K562 (cell line): ENCODE measurements at regions not wholly inside any gene's neighbourhood (a gene's known extent, or its start where the extent isn't known, plus 50 kb on each side); places are given as distances from the start of the nearest gene placed in this dataset.

Experiments
- ATAC-seq: fragments of 200-7000 bp; cut with Tn5 transposase; 3 replicates; pipeline ENCODE4 v1.9.1; 2020; ENCODE audit warnings: moderate library complexity
- BruUV-seq: library from RNA; stranded (reverse); fragments of 400-500 nt; replicated peaks from 2 replicates; lab custom pipeline; 2021; lab: Mats Ljungman, UMichigan
- CTCF ChIA-PET: fragments of 300-600 bp; formaldehyde crosslinking; extraction: SDS; loops from one replicate; lab custom pipeline; 2021; ENCODE audit warnings: low intra/inter-chr PET ratio; lab: Yijun Ruan, JAX
- POLR2A ChIA-PET: fragments of 300-600, 350-650 bp; sonication (Branson Sonifier 250); formaldehyde crosslinking; extraction: SDS; loops from one replicate; lab custom pipeline; 2021; ENCODE audit warnings: antibody characterized with exemption, inconsistent platforms; lab: Yijun Ruan, JAX
- DNase-seq, 4 experiments: peaks; one replicate each; pipeline versions ENCODE4 v3.0.0 to v3.0.0-alpha.2; 2011 to 2018; ENCODE audit warnings: low spot score in 3 of 4, mixed read lengths in 3 of 4; ENCODE audit errors: extremely low read depth in 1 of 4
- FAIRE-seq: peaks from 2 replicates; lab custom pipeline; 2011; peaks lifted over from hg19 to GRCh38; lab: Jason Lieb, UNC
- H2AFZ ChIP-seq: 2 replicates; pipeline ENCODE4 v1.6.0; 2011; ENCODE audit warnings: low read depth, low read length, control low read depth, inconsistent platforms
- H3K27ac ChIP-seq: fragments of 200-600 bp; 3 replicates; pipeline ENCODE4 v1.8.0; 2011; ENCODE audit warnings: low read depth, mild to moderate bottlenecking, control low read depth, inconsistent platforms, low read length, moderate library complexity, mixed read lengths; ENCODE audit errors: extremely low read depth
- H3K27me3 ChIP-seq, 2 experiments: fragments of 300-600 bp in 1 of 2; 2 replicates in 1 of 2; 3 replicates in 1 of 2; pipeline versions ENCODE4 v1.6.0 to v1.8.0; 2011; ENCODE audit warnings: inconsistent platforms in 2 of 2, low read length in 2 of 2, mild to moderate bottlenecking in 1 of 2, mixed read lengths in 1 of 2, moderate library complexity in 1 of 2; ENCODE audit not compliant: control insufficient read depth in 2 of 2, insufficient read depth in 2 of 2
- H3K36me3 ChIP-seq: fragments of 300-600 bp; 3 replicates; pipeline ENCODE4 v1.8.0; 2011; ENCODE audit warnings: mild to moderate bottlenecking, low read length, inconsistent platforms; ENCODE audit not compliant: control insufficient read depth, insufficient read depth
- H3K4me1 ChIP-seq, 2 experiments: fragments of 200-600 bp in 1 of 2; replicated peaks in 1 of 2; 2 replicates in 1 of 2; 3 replicates in 1 of 2; pipeline versions ENCODE4 v1.5.1 to v1.8.0; 2011; ENCODE audit warnings: inconsistent platforms in 2 of 2, low read length in 2 of 2, mild to moderate bottlenecking in 1 of 2, mixed read lengths in 1 of 2, moderate library complexity in 1 of 2; ENCODE audit not compliant: control insufficient read depth in 2 of 2, insufficient read depth in 2 of 2
- H3K4me2 ChIP-seq: 2 replicates; pipeline ENCODE4 v1.6.1; 2011; ENCODE audit warnings: low read length, control low read depth, inconsistent platforms, mixed read lengths; ENCODE audit not compliant: insufficient read depth
- H3K4me3 ChIP-seq: fragments of 200-600 bp; sonication (generic), shearing (Covaris generic); 2 replicates; pipeline ENCODE4 v1.5.1; 2016; ENCODE audit warnings: control low read depth, inconsistent platforms
- H3K79me2 ChIP-seq: fragments of 200-600 bp; 3 replicates; pipeline ENCODE4 v1.8.0; 2011; ENCODE audit warnings: low read length, inconsistent platforms; ENCODE audit not compliant: control insufficient read depth, insufficient read depth
- H3K9ac ChIP-seq, 2 experiments: 2 replicates each; pipeline versions ENCODE4 v1.6.0 to v1.6.1; 2011; ENCODE audit warnings: low read depth in 2 of 2, low read length in 2 of 2, control low read depth in 1 of 2, inconsistent platforms in 1 of 2, mild to moderate bottlenecking in 1 of 2, mixed read lengths in 1 of 2; ENCODE audit not compliant: insufficient read depth in 1 of 2
- H3K9me1 ChIP-seq: one replicate; pipeline ENCODE4 v1.6.0; 2011; ENCODE audit warnings: inconsistent platforms, mild to moderate bottlenecking, low read length, moderate library complexity; ENCODE audit not compliant: control insufficient read depth, insufficient read depth
- H3K9me3 ChIP-seq: replicated peaks from 2 replicates; pipeline ENCODE4 v1.5.1; 2011; ENCODE audit warnings: low read depth, low read length, inconsistent platforms; ENCODE audit not compliant: control insufficient read depth, insufficient read depth
- H4K20me1 ChIP-seq: replicated peaks from 2 replicates; pipeline ENCODE4 v1.6.1; 2011; ENCODE audit warnings: low read length, inconsistent platforms, mixed read lengths; ENCODE audit not compliant: control insufficient read depth, insufficient read depth
- ARID2 ChIP-seq: fragments of 450-650 bp; IDR thresholded peaks from 2 replicates; pipeline ENCODE4 v1.6.1; 2017; ENCODE audit warnings: antibody characterized with exemption, mild to moderate bottlenecking
- E2F3 ChIP-seq: fragments of 250-450 bp; sonication (Bioruptor Pico); IDR thresholded peaks from 2 replicates; pipeline ENCODE4 v1.4.0; 2020; ENCODE audit warnings: mild to moderate bottlenecking
- FUS ChIP-seq: fragments of 200-400 bp; formaldehyde crosslinking; optimal IDR thresholded peaks from 2 replicates; pipeline ENCODE3; 2017; ENCODE audit warnings: low read depth, low read length
- GMEB1 ChIP-seq: fragments of 250-450 bp; sonication (Bioruptor Pico); IDR thresholded peaks from 2 replicates; pipeline ENCODE4 v1.4.0; 2020; ENCODE audit warnings: mild to moderate bottlenecking
- KLF10 ChIP-seq: fragments of 250-450 bp; sonication (Bioruptor Pico); IDR thresholded peaks from 2 replicates; pipeline ENCODE4 v1.6.1; 2021; ENCODE audit warnings: matching md5 sums
- MECOM ChIP-seq: fragments of 250-450 bp; sonication (Bioruptor Pico); IDR thresholded peaks from 2 replicates; pipeline ENCODE4 v1.8.0; 2022; ENCODE audit warnings: inconsistent platforms
- MLX ChIP-seq, 2 experiments: fragments of 450-650 bp in 1 of 2; sonication (generic) in 1 of 2; formaldehyde crosslinking; conservative IDR thresholded peaks; 2 replicates each; pipeline versions ENCODE4 v1.4.0 to v1.8.1; 2020 to 2022; ENCODE audit warnings: mild to moderate bottlenecking in 1 of 2, missing genetic modification reagents in 1 of 2
- NUFIP1 ChIP-seq: fragments of 450-650 bp; IDR thresholded peaks from 2 replicates; pipeline ENCODE4 v1.6.1; 2018; ENCODE audit not compliant: partially characterized antibody
- PCBP2 ChIP-seq: fragments of 200-400 bp; formaldehyde crosslinking; IDR thresholded peaks from 2 replicates; pipeline ENCODE4 v1.6.1; 2018; ENCODE audit warnings: low read length, low read depth, mild to moderate bottlenecking, moderate library complexity; ENCODE audit not compliant: poor library complexity, severe bottlenecking
- PRMT5 ChIP-seq: sonication (generic); formaldehyde crosslinking; IDR thresholded peaks from 2 replicates; pipeline ENCODE4 v1.5.0; 2020; ENCODE audit warnings: missing genetic modification reagents
- THRA ChIP-seq: fragments of 450-650 bp; IDR thresholded peaks from 2 replicates; pipeline ENCODE4 v1.6.1; 2017; ENCODE audit warnings: mild to moderate bottlenecking, moderate library complexity
- TOE1 ChIP-seq, 2 experiments: fragments of 450-650 bp in 1 of 2; sonication (generic) in 1 of 2; formaldehyde crosslinking in 1 of 2; IDR thresholded peaks; 2 replicates each; pipeline versions ENCODE4 v1.7.1 to v1.8.0; 2016 to 2022; ENCODE audit warnings: borderline replicate concordance in 2 of 2, mild to moderate bottlenecking in 2 of 2, antibody characterized with exemption in 1 of 2, inconsistent platforms in 1 of 2, low read depth in 1 of 2, missing genetic modification reagents in 1 of 2, moderate library complexity in 1 of 2
- ZNF175 ChIP-seq: fragments of 200-800 bp; sonication (Bioruptor generic); IDR thresholded peaks from 2 replicates; pipeline ENCODE4 v1.6.1; 2016; ENCODE audit warnings: low read depth, mild to moderate bottlenecking, missing genetic modification characterization, missing compliant biosample characterization
- ZNF695 ChIP-seq: fragments of 450-650 bp; formaldehyde crosslinking; IDR thresholded peaks from 2 replicates; pipeline ENCODE4 v1.4.0; 2020; ENCODE audit warnings: mild to moderate bottlenecking, moderate library complexity
- WGBS: fragments of 100-300 bp; shearing (Covaris generic); methylation state at CpG from one replicate; pipeline ENCODE4 v1.1.6; 2016; ENCODE audit warnings: low coverage, mixed read lengths; ENCODE audit not compliant: insufficient coverage; ENCODE audit errors: missing lambda C conversion rate; 5-methylcytosine and 5-hydroxymethylcytosine counted together
- in situ Hi-C: fragments of 300-500 bp; cut with MboI; formaldehyde crosslinking; loops from 4 replicates; pipeline ENCODE4 v1.15.0; 2018; ENCODE audit warnings: inconsistent platforms, mixed read lengths
- intact Hi-C: fragments of 100-400 bp; cut with micrococcal nuclease; formaldehyde crosslinking; loops from 2 replicates; pipeline ENCODE4 v1.14.2; 2022

GRCh38 chr22:27063841-27064240 is 406.5 kb downstream of the MIAT start:
- Histone ChIP-seq H2AFZ (no peak overlapping the region), H3K27ac (no peak overlapping the region), H3K4me1 (no peaks in the 10 kb centered on the region), H3K9me1 (no peaks in the 10 kb centered on the region), H4K20me1 (no peaks in the 10 kb centered on the region), H3K9ac (no peak overlapping the region), H3K4me3 (no peak overlapping the region), H3K4me2 (no peak overlapping the region), H3K36me3 (no peaks in the 10 kb centered on the region), H3K27me3 (no peaks in the 10 kb centered on the region), H3K9me3 (no peaks in the 10 kb centered on the region), H3K79me2 (no peaks in the 10 kb centered on the region)
- ATAC-seq (no peak), FAIRE-seq (no peak), DNase-seq (no peak)
- BruUV-seq = no TSS peak
- ChIA-PET CTCF (no interaction called here), POLR2A (no interaction called here)
- WGBS = 0% methylated on average over 2 of the region's 2 CpGs
- no peak for TF ChIP-seq E2F3 (CRISPR knock-in tag)
- TF ChIP-seq THRA = no peak
- no peak for TF ChIP-seq PRMT5 (CRISPR knock-in tag)
- TF ChIP-seq MECOM (CRISPR knock-in tag) = no peak
- TF ChIP-seq ZNF175 (CRISPR knock-in tag) = no peak
- in situ Hi-C loops (no loop called here), intact Hi-C loops (no loop called here)

GRCh38 chr22:27064386-27064785 is 407.0 kb downstream of the MIAT start:
- Histone ChIP-seq H3K4me1 (no peaks in the 10 kb centered on the region), H3K9ac (no peak overlapping the region), H4K20me1 (no peaks in the 10 kb centered on the region), H3K27me3 (no peaks in the 10 kb centered on the region), H3K9me1 (no peaks in the 10 kb centered on the region), H3K79me2 (no peaks in the 10 kb centered on the region), H3K36me3 (no peaks in the 10 kb centered on the region), H3K9me3 (no peaks in the 10 kb centered on the region), H3K4me2 (no peak overlapping the region), H3K27ac (no peak overlapping the region), H2AFZ (no peak overlapping the region), H3K4me3 (no peak overlapping the region)
- WGBS = 0% methylated on average over 1 of the region's 1 CpG
- FAIRE-seq = no peak
- no TSS peak for BruUV-seq
- in situ Hi-C loops (no loop called here), intact Hi-C loops (no loop called here)
- ChIA-PET POLR2A (no interaction called here), CTCF (no interaction called here)
- no peak for DNase-seq
- no peak for ATAC-seq
- no peak for TF ChIP-seq ARID2
- no peak for TF ChIP-seq PCBP2
- TF ChIP-seq MLX (CRISPR knock-in tag; conservative IDR thresholded peaks at IDR 0.05) = no peak
- TF ChIP-seq FUS = no peak
- TF ChIP-seq KLF10 (CRISPR knock-in tag) = no peak
- TF ChIP-seq GMEB1 (CRISPR knock-in tag) = no peak
- no peak for TF ChIP-seq NUFIP1
- TF ChIP-seq TOE1 (IDR thresholded peaks at IDR 0.05; ENCODE audit: borderline replicate concordance) = no peak
- no peak for TF ChIP-seq TOE1 (CRISPR knock-in tag; IDR thresholded peaks at IDR 0.05; ENCODE audit: borderline replicate concordance, low read depth)
- TF ChIP-seq ZNF695 (CRISPR knock-in tag) = no peak
